A673 (cell line): ENCODE measurements at regions not wholly inside any gene's neighbourhood (a gene's known extent, or its start where the extent isn't known, plus 50 kb on each side); places are given as distances from the start of the nearest gene placed in this dataset.
A peak's percentile ranks its signal among the peaks of the same experiment; 100 is the strongest.

Experiments used
- BruUV-seq: library from RNA; stranded (reverse); fragments of 400-500 nt; replicated peaks from 2 replicates; lab custom pipeline; 2021; lab: Mats Ljungman, UMichigan
- CTCF ChIA-PET: fragments of 300-600 bp; sonication (Branson Sonifier 250); formaldehyde crosslinking; loops from one replicate; lab custom pipeline; 2022; ENCODE audit warnings: antibody characterized with exemption; lab: Charles Lee
- POLR2A ChIA-PET: fragments of 300-600 bp; sonication (Branson Sonifier 250); formaldehyde crosslinking; loops from one replicate; lab custom pipeline; 2022; ENCODE audit warnings: antibody characterized with exemption; ENCODE audit not compliant: low non-redundant PET; lab: Charles Lee
- DNase-seq: peaks from one replicate; pipeline ENCODE4 v3.0.0-alpha.2; 2015; ENCODE audit warnings: low spot score
- H3K27ac ChIP-seq: fragments of 200-600 bp; sonication (generic); 2 replicates; pipeline ENCODE4 v1.5.1; 2016; ENCODE audit warnings: mixed run types, low read depth, mild to moderate bottlenecking, mixed read lengths, antibody characterized with exemption, low read length; ENCODE audit not compliant: poor library complexity, severe bottlenecking
- H3K27me3 ChIP-seq: fragments of 200-600 bp; sonication (generic); replicated peaks from 2 replicates; pipeline ENCODE4 v1.6.1; 2017; ENCODE audit warnings: mixed run types, low read depth, mild to moderate bottlenecking, mixed read lengths, antibody characterized with exemption, low read length; ENCODE audit not compliant: insufficient read depth, poor library complexity
- H3K36me3 ChIP-seq: fragments of 200-600 bp; sonication (generic); 2 replicates; pipeline ENCODE4 v1.6.1; 2016; ENCODE audit warnings: mixed run types, mild to moderate bottlenecking, mixed read lengths, antibody characterized with exemption, low read length; ENCODE audit not compliant: insufficient read depth, poor library complexity, severe bottlenecking
- H3K4me1 ChIP-seq: fragments of 200-600 bp; sonication (generic); 2 replicates; pipeline ENCODE4 v1.6.1; 2017; ENCODE audit warnings: mixed run types, mild to moderate bottlenecking, mixed read lengths, antibody characterized with exemption, low read length; ENCODE audit not compliant: insufficient read depth, poor library complexity, severe bottlenecking
- H3K4me3 ChIP-seq: fragments of 200-600 bp; sonication (generic); 2 replicates; pipeline ENCODE4 v1.5.1; 2016; ENCODE audit warnings: low read depth, mixed run types, mild to moderate bottlenecking, mixed read lengths, low read length; ENCODE audit not compliant: poor library complexity, severe bottlenecking
- H3K9me3 ChIP-seq: fragments of 200-600 bp; sonication (generic); 2 replicates; pipeline ENCODE4 v1.6.1; 2016; ENCODE audit warnings: mixed run types, low read depth, mild to moderate bottlenecking, mixed read lengths, antibody characterized with exemption, low read length; ENCODE audit not compliant: poor library complexity, severe bottlenecking
- EZH2 ChIP-seq: fragments of 200-600 bp; sonication (generic); IDR thresholded peaks from 2 replicates; pipeline ENCODE4 v1.6.1; 2017; ENCODE audit warnings: borderline replicate concordance, low read depth, mild to moderate bottlenecking, mixed read lengths, antibody characterized with exemption, low read length; ENCODE audit not compliant: poor library complexity, severe bottlenecking
- intact Hi-C: fragments of 100-400 bp; cut with micrococcal nuclease; formaldehyde crosslinking; loops from one replicate; pipeline ENCODE4 v1.10.0; 2022; ENCODE audit not compliant: unreplicated experiment
- TF ChIP-seq, protein P1 (sequence below): fragments of 300-800, 200-600 bp; sonication (generic); conservative IDR thresholded peaks from 2 replicates; pipeline ENCODE4 v1.5.1; 2017; ENCODE audit warnings: low read depth, mild to moderate bottlenecking, antibody characterized with exemption, low read length, moderate library complexity, mixed read lengths

DNA sequence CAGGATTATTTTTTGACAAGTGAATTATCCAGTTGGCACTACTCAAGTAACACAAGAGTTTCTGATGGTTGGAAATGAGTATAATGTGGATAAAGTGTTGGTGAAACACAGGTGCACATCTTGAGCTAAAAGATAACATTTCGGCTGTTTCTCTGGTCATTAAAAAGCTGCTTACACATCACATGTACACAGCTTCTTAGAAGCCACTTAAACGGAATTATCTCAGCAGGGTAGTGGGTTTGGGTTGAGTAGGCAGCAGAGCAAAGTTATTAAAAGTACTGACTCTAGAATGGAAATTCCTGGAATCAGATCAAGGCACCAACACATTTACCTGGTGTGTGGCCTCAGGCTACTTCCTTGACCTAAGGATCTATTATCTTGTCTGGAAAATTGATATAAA lies 55.4 kb upstream of the RASSF6 start:
- H3K27me3 ChIP-seq = no peaks in the 10 kb centered on the region
- H3K27ac ChIP-seq = no peak overlapping the region
- CTCF ChIA-PET = no interaction called here
- no peaks in the 10 kb centered on the region for H3K9me3 ChIP-seq
- no peaks in the 10 kb centered on the region for H3K4me1 ChIP-seq
- POLR2A ChIA-PET = no interaction called here
- DNase-seq = peak; percentile 33
- H3K4me3 ChIP-seq = no peak overlapping the region
- BruUV-seq = no TSS peak
- TF ChIP-seq, protein P1, sequence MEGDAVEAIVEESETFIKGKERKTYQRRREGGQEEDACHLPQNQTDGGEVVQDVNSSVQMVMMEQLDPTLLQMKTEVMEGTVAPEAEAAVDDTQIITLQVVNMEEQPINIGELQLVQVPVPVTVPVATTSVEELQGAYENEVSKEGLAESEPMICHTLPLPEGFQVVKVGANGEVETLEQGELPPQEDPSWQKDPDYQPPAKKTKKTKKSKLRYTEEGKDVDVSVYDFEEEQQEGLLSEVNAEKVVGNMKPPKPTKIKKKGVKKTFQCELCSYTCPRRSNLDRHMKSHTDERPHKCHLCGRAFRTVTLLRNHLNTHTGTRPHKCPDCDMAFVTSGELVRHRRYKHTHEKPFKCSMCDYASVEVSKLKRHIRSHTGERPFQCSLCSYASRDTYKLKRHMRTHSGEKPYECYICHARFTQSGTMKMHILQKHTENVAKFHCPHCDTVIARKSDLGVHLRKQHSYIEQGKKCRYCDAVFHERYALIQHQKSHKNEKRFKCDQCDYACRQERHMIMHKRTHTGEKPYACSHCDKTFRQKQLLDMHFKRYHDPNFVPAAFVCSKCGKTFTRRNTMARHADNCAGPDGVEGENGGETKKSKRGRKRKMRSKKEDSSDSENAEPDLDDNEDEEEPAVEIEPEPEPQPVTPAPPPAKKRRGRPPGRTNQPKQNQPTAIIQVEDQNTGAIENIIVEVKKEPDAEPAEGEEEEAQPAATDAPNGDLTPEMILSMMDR = no peak
- TF ChIP-seq EZH2 = no peak
- no peaks in the 10 kb centered on the region for H3K36me3 ChIP-seq
- intact Hi-C loops = no loop called here

DNA sequence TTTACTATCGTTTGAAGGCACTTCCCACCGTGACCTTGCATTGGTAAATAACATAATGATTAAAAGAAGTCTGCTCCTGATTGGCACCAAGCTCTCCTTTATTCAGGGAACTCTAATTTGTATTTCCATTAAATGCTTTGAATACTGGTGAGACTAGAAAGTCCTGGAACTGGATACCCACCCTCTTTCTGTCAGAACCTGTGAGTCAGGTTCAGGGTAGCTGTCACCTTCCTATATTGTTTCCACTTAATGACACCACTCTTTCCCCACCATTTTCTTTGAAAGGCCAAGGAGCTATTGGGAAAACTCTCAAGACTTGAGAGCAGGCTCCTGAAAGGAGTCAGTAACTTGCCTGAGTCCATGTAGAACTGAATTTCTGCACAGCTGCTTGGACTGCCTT lies 55.9 kb upstream of the RASSF6 start:
- no peak for DNase-seq
- H3K9me3 ChIP-seq = no peaks in the 10 kb centered on the region
- ChIA-PET CTCF (no interaction called here), POLR2A (no interaction called here)
- no TSS peak for BruUV-seq
- no peak overlapping the region for H3K4me3 ChIP-seq
- no peaks in the 10 kb centered on the region for H3K27me3 ChIP-seq
- no peaks in the 10 kb centered on the region for H3K36me3 ChIP-seq
- H3K4me1 ChIP-seq = no peaks in the 10 kb centered on the region
- TF ChIP-seq, protein P1 = no peak
- no peak for TF ChIP-seq EZH2
- no peak overlapping the region for H3K27ac ChIP-seq
- intact Hi-C loops = no loop called here

DNA sequence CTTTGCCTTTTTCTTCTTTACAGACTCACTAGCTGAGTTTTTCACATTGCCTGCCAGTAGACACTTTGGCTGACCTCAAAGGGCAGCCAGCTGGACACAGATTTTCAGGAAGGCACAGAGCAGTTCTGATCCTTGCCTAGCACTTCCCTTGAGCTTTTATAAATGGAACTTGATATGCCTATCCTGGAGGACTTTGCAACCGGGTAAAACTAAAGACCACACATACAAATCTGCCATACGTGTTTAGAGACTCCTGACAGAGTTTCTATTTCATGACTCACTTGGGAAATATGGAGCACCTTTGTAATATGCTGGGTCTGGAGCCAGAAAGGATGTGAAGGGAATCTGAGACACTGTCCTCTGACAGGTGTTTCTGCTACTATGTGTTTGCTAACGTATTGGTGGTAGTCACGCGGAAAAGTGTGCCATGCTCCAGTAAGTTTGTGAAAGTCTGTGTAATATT lies 56.7 kb upstream of the RASSF6 start:
- H3K27me3 ChIP-seq = no peaks in the 10 kb centered on the region
- CTCF ChIA-PET = no interaction called here
- H3K4me3 ChIP-seq = no peak overlapping the region
- DNase-seq = no peak
- H3K36me3 ChIP-seq = no peaks in the 10 kb centered on the region
- no peaks in the 10 kb centered on the region for H3K4me1 ChIP-seq
- no peak overlapping the region for H3K27ac ChIP-seq
- TF ChIP-seq, protein P1 = no peak
- TF ChIP-seq EZH2 = no peak
- no TSS peak for BruUV-seq
- intact Hi-C loops = no loop called here
- no peaks in the 10 kb centered on the region for H3K9me3 ChIP-seq
- POLR2A ChIA-PET = no interaction called here
